ENCODE measurements at regions not wholly inside any gene's neighbourhood (a gene's known extent, or its start where the extent isn't known, plus 50 kb on each side); places are given as distances from the start of the nearest gene placed in this dataset.

- H3K27me3 ChIP-seq (ENCODE audit: control insufficient read depth in 4 of 4, insufficient read depth in 4 of 4, low read length in 3 of 4) = no peaks in the 10 kb centered on the region
- no peaks in the 10 kb centered on the region for H3K36me3 ChIP-seq (ENCODE audit: control insufficient read depth in 4 of 4, insufficient read depth in 3 of 4, low read depth in 1 of 4, low read length in 3 of 4)
- TF ChIP-seq HNF4A (conservative IDR thresholded peaks at IDR 0.05) (no peak), YY1 (IDR thresholded peaks at IDR 0.05) (no peak), ZBTB33 (IDR thresholded peaks at IDR 0.05) (no peak), RXRA (IDR thresholded peaks at IDR 0.05) (no peak), TAF1 (conservative IDR thresholded peaks at IDR 0.05) (no peak), MAX (IDR thresholded peaks at IDR 0.05) (no peak), NR2F2 (IDR thresholded peaks at IDR 0.05) (no peak), EGR1 (IDR thresholded peaks at IDR 0.05; ENCODE audit: low read depth in 2 of 2) (no peak), JUND (IDR thresholded peaks at IDR 0.05) (no peak), ATF3 (IDR thresholded peaks at IDR 0.05) (no peak), RAD21 (IDR thresholded peaks at IDR 0.05) (no peak), FOXA1 (IDR thresholded peaks at IDR 0.05) (no peak), FOXA2 (IDR thresholded peaks at IDR 0.05) (no peak), GABPA (IDR thresholded peaks at IDR 0.05 in 1 of 2, conservative IDR thresholded peaks at IDR 0.05 in 1 of 2) (no peak)
- TF ChIP-seq, protein P1, sequence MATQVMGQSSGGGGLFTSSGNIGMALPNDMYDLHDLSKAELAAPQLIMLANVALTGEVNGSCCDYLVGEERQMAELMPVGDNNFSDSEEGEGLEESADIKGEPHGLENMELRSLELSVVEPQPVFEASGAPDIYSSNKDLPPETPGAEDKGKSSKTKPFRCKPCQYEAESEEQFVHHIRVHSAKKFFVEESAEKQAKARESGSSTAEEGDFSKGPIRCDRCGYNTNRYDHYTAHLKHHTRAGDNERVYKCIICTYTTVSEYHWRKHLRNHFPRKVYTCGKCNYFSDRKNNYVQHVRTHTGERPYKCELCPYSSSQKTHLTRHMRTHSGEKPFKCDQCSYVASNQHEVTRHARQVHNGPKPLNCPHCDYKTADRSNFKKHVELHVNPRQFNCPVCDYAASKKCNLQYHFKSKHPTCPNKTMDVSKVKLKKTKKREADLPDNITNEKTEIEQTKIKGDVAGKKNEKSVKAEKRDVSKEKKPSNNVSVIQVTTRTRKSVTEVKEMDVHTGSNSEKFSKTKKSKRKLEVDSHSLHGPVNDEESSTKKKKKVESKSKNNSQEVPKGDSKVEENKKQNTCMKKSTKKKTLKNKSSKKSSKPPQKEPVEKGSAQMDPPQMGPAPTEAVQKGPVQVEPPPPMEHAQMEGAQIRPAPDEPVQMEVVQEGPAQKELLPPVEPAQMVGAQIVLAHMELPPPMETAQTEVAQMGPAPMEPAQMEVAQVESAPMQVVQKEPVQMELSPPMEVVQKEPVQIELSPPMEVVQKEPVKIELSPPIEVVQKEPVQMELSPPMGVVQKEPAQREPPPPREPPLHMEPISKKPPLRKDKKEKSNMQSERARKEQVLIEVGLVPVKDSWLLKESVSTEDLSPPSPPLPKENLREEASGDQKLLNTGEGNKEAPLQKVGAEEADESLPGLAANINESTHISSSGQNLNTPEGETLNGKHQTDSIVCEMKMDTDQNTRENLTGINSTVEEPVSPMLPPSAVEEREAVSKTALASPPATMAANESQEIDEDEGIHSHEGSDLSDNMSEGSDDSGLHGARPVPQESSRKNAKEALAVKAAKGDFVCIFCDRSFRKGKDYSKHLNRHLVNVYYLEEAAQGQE (IDR thresholded peaks at IDR 0.05) = no peak
- TF ChIP-seq, protein P2, sequence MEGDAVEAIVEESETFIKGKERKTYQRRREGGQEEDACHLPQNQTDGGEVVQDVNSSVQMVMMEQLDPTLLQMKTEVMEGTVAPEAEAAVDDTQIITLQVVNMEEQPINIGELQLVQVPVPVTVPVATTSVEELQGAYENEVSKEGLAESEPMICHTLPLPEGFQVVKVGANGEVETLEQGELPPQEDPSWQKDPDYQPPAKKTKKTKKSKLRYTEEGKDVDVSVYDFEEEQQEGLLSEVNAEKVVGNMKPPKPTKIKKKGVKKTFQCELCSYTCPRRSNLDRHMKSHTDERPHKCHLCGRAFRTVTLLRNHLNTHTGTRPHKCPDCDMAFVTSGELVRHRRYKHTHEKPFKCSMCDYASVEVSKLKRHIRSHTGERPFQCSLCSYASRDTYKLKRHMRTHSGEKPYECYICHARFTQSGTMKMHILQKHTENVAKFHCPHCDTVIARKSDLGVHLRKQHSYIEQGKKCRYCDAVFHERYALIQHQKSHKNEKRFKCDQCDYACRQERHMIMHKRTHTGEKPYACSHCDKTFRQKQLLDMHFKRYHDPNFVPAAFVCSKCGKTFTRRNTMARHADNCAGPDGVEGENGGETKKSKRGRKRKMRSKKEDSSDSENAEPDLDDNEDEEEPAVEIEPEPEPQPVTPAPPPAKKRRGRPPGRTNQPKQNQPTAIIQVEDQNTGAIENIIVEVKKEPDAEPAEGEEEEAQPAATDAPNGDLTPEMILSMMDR (IDR thresholded peaks at IDR 0.05; ENCODE audit: low read depth, low read length, missing input control) = no peak
- H3K27ac ChIP-seq (ENCODE audit: low read depth in 1 of 2, low read length in 2 of 2) = no peak overlapping the region
- no peaks in the 10 kb centered on the region for H3K9me3 ChIP-seq (ENCODE audit: control insufficient read depth in 4 of 4, low read length in 3 of 4)
- H3K4me1 ChIP-seq (ENCODE audit: control insufficient read depth in 4 of 4, insufficient read depth in 4 of 4, low read length in 3 of 4) = no peaks in the 10 kb centered on the region
- H3K9ac ChIP-seq (ENCODE audit: low read depth in 1 of 2, low read length in 2 of 2) = no peak overlapping the region
- DNase-seq (ENCODE audit: low spot score) = no peak
- 87% methylated on average over 3 of the region's 3 CpGs for WGBS
- H3K4me3 ChIP-seq (ENCODE audit: low read depth in 1 of 3, low read length in 3 of 3) = no peak overlapping the region
Observed at GRCh38 chr18:41540237-41540871, 414.7 kb upstream of the PIK3C3 start.

All from liver (tissue), 8 donors.